Endodermal cell (in vitro differentiated cells): ENCODE measurements at regions not wholly inside any gene's neighbourhood (a gene's known extent, or its start where the extent isn't known, plus 50 kb on each side); places are given as distances from the start of the nearest gene placed in this dataset.

ENCODE experiments used
- DNase-seq: peaks from one replicate; pipeline ENCODE4 v3.0.0-alpha.2; 2017
- H3K27ac ChIP-seq: 2 replicates; pipeline ENCODE4 v1.5.1; 2013; ENCODE audit warnings: mild to moderate bottlenecking, low read depth, low read length, moderate library complexity
- H3K27me3 ChIP-seq: 2 replicates; pipeline ENCODE4 v1.6.1; 2013; ENCODE audit warnings: mild to moderate bottlenecking, low read length, moderate library complexity; ENCODE audit not compliant: insufficient read depth, control insufficient read depth, poor library complexity, severe bottlenecking
- H3K36me3 ChIP-seq: 2 replicates; pipeline ENCODE4 v1.7.0; 2013; ENCODE audit warnings: mild to moderate bottlenecking, low read length, moderate library complexity; ENCODE audit not compliant: control insufficient read depth, insufficient read depth
- H3K4me1 ChIP-seq: one replicate; pipeline ENCODE4 v1.7.0; 2013; ENCODE audit warnings: low read length; ENCODE audit not compliant: control insufficient read depth, insufficient read depth
- H3K4me3 ChIP-seq: 2 replicates; pipeline ENCODE4 v1.5.1; 2013; ENCODE audit warnings: mild to moderate bottlenecking, low read length, moderate library complexity
- H3K9ac ChIP-seq: 2 replicates; pipeline ENCODE4 v1.6.1; 2013; ENCODE audit warnings: mild to moderate bottlenecking, low read length, moderate library complexity; ENCODE audit not compliant: poor library complexity, severe bottlenecking; ENCODE audit errors: extremely low read depth
- H3K9me3 ChIP-seq: 2 replicates; pipeline ENCODE4 v1.6.1; 2013; ENCODE audit warnings: mild to moderate bottlenecking, low read length, moderate library complexity; ENCODE audit not compliant: control insufficient read depth
- H3K27ac Mint-ChIP-seq: 2 replicates; pipeline ENCODE4 v1.8.0; 2020; ENCODE audit warnings: mixed read lengths
- H3K27me3 Mint-ChIP-seq: 2 replicates; pipeline ENCODE4 v1.8.0; 2021; ENCODE audit warnings: mild to moderate bottlenecking, mixed read lengths; ENCODE audit not compliant: insufficient read depth
- H3K36me3 Mint-ChIP-seq: 2 replicates; pipeline ENCODE4 v1.8.0; 2020; ENCODE audit warnings: low read depth, mixed read lengths
- H3K4me1 Mint-ChIP-seq: 2 replicates; pipeline ENCODE4 v1.8.0; 2020; ENCODE audit warnings: mixed read lengths
- H3K4me3 Mint-ChIP-seq: 2 replicates; pipeline ENCODE4 v1.8.0; 2020; ENCODE audit warnings: mild to moderate bottlenecking, moderate library complexity, mixed read lengths
- H3K9me3 Mint-ChIP-seq: 2 replicates; pipeline ENCODE4 v1.8.0; 2020; ENCODE audit warnings: mild to moderate bottlenecking, mixed read lengths
- WGBS, 2 experiments: methylation state at CpG; one replicate each; pipeline versions ENCODE4 v1.1.5 to v1.1.7; 2013; ENCODE audit warnings: missing lambda C conversion rate in 2 of 2, mixed read lengths in 1 of 2; ENCODE audit not compliant: insufficient coverage in 1 of 2, insufficient read length in 1 of 2; 5-methylcytosine and 5-hydroxymethylcytosine counted together
- TF ChIP-seq, protein P1 (sequence below): fragments of 200-600 bp; sonication (generic); conservative IDR thresholded peaks from 2 replicates; pipeline ENCODE4 v1.5.0; 2021; ENCODE audit warnings: antibody characterized with exemption, mild to moderate bottlenecking

DNA sequence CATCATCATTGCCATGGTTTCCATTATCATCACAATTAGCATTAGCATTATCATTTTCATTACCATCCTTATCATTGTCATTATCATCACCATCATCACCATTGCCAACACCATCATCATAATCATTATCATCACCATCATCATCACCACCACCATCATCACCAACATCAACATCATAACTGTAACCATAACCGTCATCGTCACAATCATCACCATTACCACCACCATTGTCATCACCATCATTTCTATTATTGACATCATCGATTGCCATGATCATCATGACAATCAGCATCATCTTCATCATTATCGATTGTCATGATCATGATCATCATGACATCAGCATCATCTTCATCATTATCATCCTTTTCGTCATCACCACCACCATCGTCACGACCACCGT is 88.9 kb upstream of the MSX1 start:
- peaks cover 11% of the 10 kb centered on the region for H3K4me1 Mint-ChIP-seq
- Histone ChIP-seq H3K27ac (no peak overlapping the region), H3K9me3 (no peaks in the 10 kb centered on the region), H3K4me1 (no peaks in the 10 kb centered on the region), H3K4me3 (no peak overlapping the region), H3K36me3 (no peaks in the 10 kb centered on the region), H3K9ac (no peak overlapping the region), H3K27me3 (no peaks in the 10 kb centered on the region)
- TF ChIP-seq, protein P1, sequence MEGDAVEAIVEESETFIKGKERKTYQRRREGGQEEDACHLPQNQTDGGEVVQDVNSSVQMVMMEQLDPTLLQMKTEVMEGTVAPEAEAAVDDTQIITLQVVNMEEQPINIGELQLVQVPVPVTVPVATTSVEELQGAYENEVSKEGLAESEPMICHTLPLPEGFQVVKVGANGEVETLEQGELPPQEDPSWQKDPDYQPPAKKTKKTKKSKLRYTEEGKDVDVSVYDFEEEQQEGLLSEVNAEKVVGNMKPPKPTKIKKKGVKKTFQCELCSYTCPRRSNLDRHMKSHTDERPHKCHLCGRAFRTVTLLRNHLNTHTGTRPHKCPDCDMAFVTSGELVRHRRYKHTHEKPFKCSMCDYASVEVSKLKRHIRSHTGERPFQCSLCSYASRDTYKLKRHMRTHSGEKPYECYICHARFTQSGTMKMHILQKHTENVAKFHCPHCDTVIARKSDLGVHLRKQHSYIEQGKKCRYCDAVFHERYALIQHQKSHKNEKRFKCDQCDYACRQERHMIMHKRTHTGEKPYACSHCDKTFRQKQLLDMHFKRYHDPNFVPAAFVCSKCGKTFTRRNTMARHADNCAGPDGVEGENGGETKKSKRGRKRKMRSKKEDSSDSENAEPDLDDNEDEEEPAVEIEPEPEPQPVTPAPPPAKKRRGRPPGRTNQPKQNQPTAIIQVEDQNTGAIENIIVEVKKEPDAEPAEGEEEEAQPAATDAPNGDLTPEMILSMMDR, result no peak
- peaks cover 4% of the 10 kb centered on the region for H3K9me3 Mint-ChIP-seq
- 91 to 96% methylated on average over 4 to 8 of the region's 8 CpGs for WGBS, 2 experiments
- no peak for DNase-seq
- no peak overlapping the region for H3K27ac Mint-ChIP-seq
- no peak overlapping the region for H3K4me3 Mint-ChIP-seq
- peaks cover 4% of the 10 kb centered on the region for H3K36me3 Mint-ChIP-seq
- peaks cover 9% of the 10 kb centered on the region for H3K27me3 Mint-ChIP-seq

DNA sequence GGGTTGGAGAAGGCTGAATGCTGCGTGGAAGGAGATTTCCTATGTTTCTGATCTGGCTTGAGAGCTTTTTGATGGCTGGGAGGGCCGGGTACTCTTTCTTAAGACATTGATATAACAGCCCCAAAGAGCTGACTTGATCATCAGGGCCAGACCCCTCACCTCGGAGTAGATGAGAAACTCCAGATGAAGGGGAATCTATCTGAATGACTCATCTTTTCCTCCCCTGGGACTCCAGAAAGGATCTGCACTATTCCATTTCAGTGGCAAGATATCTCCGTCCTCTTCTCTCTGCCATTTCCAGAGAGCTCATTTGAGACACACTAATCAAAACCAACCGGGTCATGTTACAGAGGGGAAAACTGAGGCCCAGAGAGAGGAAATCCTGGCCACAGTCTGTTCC is 92.9 kb upstream of the MSX1 start:
- Mint-ChIP-seq H3K4me3 (no peak overlapping the region), H3K4me1 (peaks cover 42% of the 10 kb centered on the region), H3K27ac (no peak overlapping the region), H3K9me3 (peaks cover 4% of the 10 kb centered on the region), H3K27me3 (peaks cover 4% of the 10 kb centered on the region), H3K36me3 (peaks cover 4% of the 10 kb centered on the region)
- no peak for DNase-seq
- Histone ChIP-seq H3K27me3 (no peaks in the 10 kb centered on the region), H3K4me1 (peaks cover 6% of the 10 kb centered on the region), H3K27ac (no peak overlapping the region), H3K36me3 (no peaks in the 10 kb centered on the region), H3K9ac (no peak overlapping the region), H3K9me3 (no peaks in the 10 kb centered on the region), H3K4me3 (no peak overlapping the region)
- 88 to 96% methylated on average over 4 to 5 of the region's 5 CpGs for WGBS, 2 experiments
- TF ChIP-seq, protein P1, result no peak

DNA sequence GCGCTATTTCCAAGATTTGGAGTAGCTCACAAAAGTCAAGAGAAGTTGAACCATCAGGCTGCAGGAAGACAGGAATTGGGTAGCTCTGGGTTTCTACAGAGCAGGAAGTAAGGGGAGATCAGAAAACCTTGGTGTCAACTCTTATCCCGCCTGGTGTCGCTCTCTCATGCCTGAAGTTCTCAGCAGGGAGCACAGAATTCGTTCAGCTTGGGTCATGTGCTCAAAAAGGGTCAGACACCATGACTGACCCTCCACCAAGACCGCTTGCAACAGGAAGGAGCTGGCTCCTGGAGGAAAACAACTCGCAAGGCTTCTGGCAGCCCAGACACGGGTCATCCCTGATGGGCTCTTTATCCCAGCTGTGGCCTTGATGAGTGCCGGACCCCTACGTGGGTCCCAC is 93.7 kb upstream of the MSX1 start:
- Histone ChIP-seq H3K27me3 (peaks cover 3% of the 10 kb centered on the region), H3K36me3 (no peaks in the 10 kb centered on the region), H3K4me1 (peaks cover 6% of the 10 kb centered on the region), H3K9ac (no peak overlapping the region), H3K9me3 (no peaks in the 10 kb centered on the region), H3K4me3 (no peak overlapping the region), H3K27ac (peak overlapping the region; percentile 9)
- Mint-ChIP-seq H3K9me3 (peaks cover 4% of the 10 kb centered on the region), H3K4me1 (peaks cover 48% of the 10 kb centered on the region), H3K36me3 (peaks cover 4% of the 10 kb centered on the region), H3K27ac (no peak overlapping the region), H3K27me3 (peaks cover 5% of the 10 kb centered on the region), H3K4me3 (no peak overlapping the region)
- peak; percentile 47 for DNase-seq
- 86 to 88% methylated on average over 8 to 9 of the region's 9 CpGs for WGBS, 2 experiments
- TF ChIP-seq, protein P1, result no peak
